OCI-LY1 (cell line): ENCODE measurements at regions not wholly inside any gene's neighbourhood (a gene's known extent, or its start where the extent isn't known, plus 50 kb on each side); places are given as distances from the start of the nearest gene placed in this dataset.

ENCODE experiments used
- H2AFZ ChIP-seq: fragments of 200-600 bp; sonication (generic), shearing (Covaris generic); 2 replicates; pipeline ENCODE4 v1.6.0; 2014; ENCODE audit warnings: antibody characterized with exemption, mild to moderate bottlenecking, low read length
- H3F3A ChIP-seq: fragments of 200-600 bp; sonication (generic), shearing (Covaris generic); 2 replicates; pipeline ENCODE4 v1.6.0; 2014; ENCODE audit warnings: mild to moderate bottlenecking, antibody characterized with exemption, low read length, moderate library complexity; ENCODE audit not compliant: insufficient read depth
- H3K27ac ChIP-seq: fragments of 200-600 bp; sonication (generic); 2 replicates; pipeline ENCODE4 v1.5.1; 2014; ENCODE audit warnings: low read length, mixed run types, mild to moderate bottlenecking, low read depth; ENCODE audit not compliant: poor library complexity, severe bottlenecking
- H3K27me3 ChIP-seq: fragments of 200-600 bp; sonication (generic); 2 replicates; pipeline ENCODE4 v1.6.0; 2014; ENCODE audit warnings: antibody characterized with exemption, mild to moderate bottlenecking, low read length, moderate library complexity; ENCODE audit not compliant: insufficient read depth
- H3K36me3 ChIP-seq: fragments of 200-600 bp; sonication (generic); 2 replicates; pipeline ENCODE4 v1.6.1; 2014; ENCODE audit warnings: mild to moderate bottlenecking, antibody characterized with exemption, low read length, moderate library complexity, mixed read lengths; ENCODE audit not compliant: insufficient read depth
- H3K4me1 ChIP-seq: fragments of 200-600 bp; sonication (generic); 2 replicates; pipeline ENCODE4 v1.5.1; 2014; ENCODE audit warnings: mild to moderate bottlenecking, low read length, moderate library complexity; ENCODE audit not compliant: insufficient read depth, severe bottlenecking
- H3K4me2 ChIP-seq: fragments of 200-600 bp; sonication (generic), shearing (Covaris generic); 2 replicates; pipeline ENCODE4 v1.6.1; 2014; ENCODE audit warnings: low read length
- H3K4me3 ChIP-seq: fragments of 200-600 bp; sonication (generic); 2 replicates; pipeline ENCODE4 v1.5.1; 2014; ENCODE audit warnings: low read length, low read depth, mild to moderate bottlenecking, mixed read lengths; ENCODE audit not compliant: poor library complexity, severe bottlenecking
- H3K79me2 ChIP-seq: fragments of 200-600 bp; shearing (Covaris generic); 2 replicates; pipeline ENCODE4 v1.6.1; 2016; ENCODE audit warnings: mixed run types, low read length, mixed read lengths; ENCODE audit not compliant: insufficient read depth
- H3K9ac ChIP-seq: fragments of 200-600 bp; sonication (generic), shearing (Covaris generic); 2 replicates; pipeline ENCODE4 v1.6.1; 2014; ENCODE audit warnings: mild to moderate bottlenecking, low read length, mixed read lengths
- H3K9me2 ChIP-seq: fragments of 200-600 bp; sonication (generic), shearing (Covaris generic); 2 replicates; pipeline ENCODE4 v1.6.1; 2014; ENCODE audit warnings: low read depth, mild to moderate bottlenecking, low read length, mixed read lengths
- H3K9me3 ChIP-seq: fragments of 200-600 bp; shearing (Covaris generic); 2 replicates; pipeline ENCODE4 v1.6.1; 2014; ENCODE audit warnings: low read length, mixed read lengths
- H4K20me1 ChIP-seq: fragments of 200-600 bp; sonication (generic), shearing (Covaris generic); 2 replicates; pipeline ENCODE4 v1.6.0; 2016; ENCODE audit warnings: mild to moderate bottlenecking, low read length; ENCODE audit not compliant: insufficient read depth
- CTCF ChIP-seq: fragments of 200-600 bp; sonication (generic), shearing (Covaris generic); IDR thresholded peaks from 2 replicates; pipeline ENCODE4 v1.5.1; 2017; ENCODE audit warnings: mild to moderate bottlenecking, antibody characterized with exemption, low read length, moderate library complexity, mixed read lengths
- EZH2 ChIP-seq: fragments of 200-600 bp; sonication (generic), shearing (Covaris generic); IDR thresholded peaks from 2 replicates; pipeline ENCODE4 v1.8.0; 2017; ENCODE audit warnings: borderline replicate concordance, mixed run types, mild to moderate bottlenecking, antibody characterized with exemption, low read length, moderate library complexity, mixed read lengths

- Histone ChIP-seq H3K4me2 (no peak overlapping the region), H3K9me3 (no peaks in the 10 kb centered on the region), H3K4me3 (no peak overlapping the region), H3F3A (no peaks in the 10 kb centered on the region), H3K9ac (no peak overlapping the region), H3K4me1 (no peaks in the 10 kb centered on the region), H3K27me3 (no peaks in the 10 kb centered on the region; the same call in 1 of the 2 replicates), H2AFZ (no peak overlapping the region), H3K27ac (no peak overlapping the region), H4K20me1 (no peaks in the 10 kb centered on the region), H3K79me2 (no peaks in the 10 kb centered on the region), H3K9me2 (no peaks in the 10 kb centered on the region), H3K36me3 (no peaks in the 10 kb centered on the region)
- TF ChIP-seq EZH2 (no peak), CTCF (no peak)
Measured at GRCh38 chr14:34237677-34238076, 224.4 kb downstream of the SPTSSA start.

GRCh38 chr14:34237081-34237480, 225.0 kb downstream of the SPTSSA start:
- Histone ChIP-seq H3F3A (no peaks in the 10 kb centered on the region), H3K9ac (no peak overlapping the region), H3K4me3 (no peak overlapping the region), H3K4me1 (no peaks in the 10 kb centered on the region), H3K9me2 (no peaks in the 10 kb centered on the region), H3K79me2 (no peaks in the 10 kb centered on the region), H3K27me3 (no peaks in the 10 kb centered on the region; the same call in 1 of the 2 replicates), H3K9me3 (no peaks in the 10 kb centered on the region), H4K20me1 (no peaks in the 10 kb centered on the region), H3K27ac (no peak overlapping the region), H2AFZ (no peak overlapping the region), H3K4me2 (no peak overlapping the region), H3K36me3 (no peaks in the 10 kb centered on the region)
- TF ChIP-seq CTCF (no peak), EZH2 (no peak)

- H3K36me3 ChIP-seq, result no peaks in the 10 kb centered on the region
- no peaks in the 10 kb centered on the region; the same call in 1 of the 2 replicates for H3K27me3 ChIP-seq
- no peaks in the 10 kb centered on the region for H4K20me1 ChIP-seq
- H3K9me2 ChIP-seq, result no peaks in the 10 kb centered on the region
- no peak overlapping the region for H2AFZ ChIP-seq
- no peak overlapping the region for H3K27ac ChIP-seq
- H3K4me1 ChIP-seq, result no peaks in the 10 kb centered on the region
- H3F3A ChIP-seq, result no peaks in the 10 kb centered on the region
- no peak overlapping the region for H3K4me3 ChIP-seq
- H3K9me3 ChIP-seq, result no peaks in the 10 kb centered on the region
- no peaks in the 10 kb centered on the region for H3K79me2 ChIP-seq
- TF ChIP-seq EZH2, result no peak
- no peak for TF ChIP-seq CTCF
- no peak overlapping the region for H3K9ac ChIP-seq
- no peak overlapping the region for H3K4me2 ChIP-seq
Measured at GRCh38 chr14:34235643-34236300, 226.3 kb downstream of the SPTSSA start.
